OCI-LY3 (cell line): ENCODE measurements at regions not wholly inside any gene's neighbourhood (a gene's known extent, or its start where the extent isn't known, plus 50 kb on each side); places are given as distances from the start of the nearest gene placed in this dataset.

Source experiments
- H2AFZ ChIP-seq: fragments of 200-600, 300-600 bp; shearing (Covaris generic); 2 replicates; pipeline ENCODE4 v1.6.0; 2014; ENCODE audit warnings: antibody characterized with exemption, low read depth, low read length
- H3K27ac ChIP-seq: fragments of 200-600, 300-600 bp; sonication (generic); 2 replicates; pipeline ENCODE4 v1.5.1; 2014; ENCODE audit warnings: mild to moderate bottlenecking, low read length, moderate library complexity, mixed read lengths
- H3K27me3 ChIP-seq: fragments of 200-600, 300-600 bp; sonication (generic); 2 replicates; pipeline ENCODE4 v1.6.1; 2014; ENCODE audit warnings: low read depth, low read length, mixed read lengths
- H3K36me3 ChIP-seq: fragments of 200-600, 300-600 bp; sonication (generic); replicated peaks from 2 replicates; pipeline ENCODE3; 2014; ENCODE audit warnings: low read depth, low read length, mixed read lengths
- H3K4me1 ChIP-seq: fragments of 300-600, 200-600 bp; sonication (generic); 2 replicates; pipeline ENCODE4 v1.6.1; 2014; ENCODE audit warnings: low read length, mixed read lengths
- H3K4me2 ChIP-seq: fragments of 200-600, 300-600 bp; sonication (generic); 2 replicates; pipeline ENCODE4 v1.6.1; 2014; ENCODE audit warnings: low read length, mixed read lengths
- H3K4me3 ChIP-seq: fragments of 300-600, 200-600 bp; sonication (generic); 2 replicates; pipeline ENCODE4 v1.5.1; 2014; ENCODE audit warnings: antibody characterized with exemption, mild to moderate bottlenecking, low read length, moderate library complexity
- H3K79me2 ChIP-seq: fragments of 300-600, 200-600 bp; shearing (Covaris generic); 2 replicates; pipeline ENCODE4 v1.6.1; 2014; ENCODE audit warnings: mild to moderate bottlenecking, low read length, mixed read lengths
- H3K9ac ChIP-seq: fragments of 300-600, 200-600 bp; shearing (Covaris generic); 2 replicates; pipeline ENCODE4 v1.6.0; 2014; ENCODE audit warnings: mild to moderate bottlenecking, low read length, moderate library complexity
- H3K9me3 ChIP-seq: fragments of 200-600, 300-600 bp; shearing (Covaris generic); 2 replicates; pipeline ENCODE4 v1.6.1; 2014; ENCODE audit warnings: low read length, mixed read lengths; ENCODE audit not compliant: insufficient read depth
- H4K20me1 ChIP-seq: fragments of 200-600, 300-600 bp; sonication (generic); 2 replicates; pipeline ENCODE4 v1.6.1; 2016; ENCODE audit warnings: low read length, mixed read lengths; ENCODE audit not compliant: insufficient read depth
- CTCF ChIP-seq: fragments of 200-600, 300-600 bp; sonication (generic); IDR thresholded peaks from 2 replicates; pipeline ENCODE4 v1.5.1; 2014; ENCODE audit warnings: antibody characterized with exemption, low read length, low read depth
- EZH2phosphoT487 ChIP-seq: fragments of 200-600 bp; shearing (Covaris generic); IDR thresholded peaks from 2 replicates; pipeline ENCODE4 v1.6.1; 2018; ENCODE audit warnings: antibody characterized with exemption, mixed run types, low read depth

DNA sequence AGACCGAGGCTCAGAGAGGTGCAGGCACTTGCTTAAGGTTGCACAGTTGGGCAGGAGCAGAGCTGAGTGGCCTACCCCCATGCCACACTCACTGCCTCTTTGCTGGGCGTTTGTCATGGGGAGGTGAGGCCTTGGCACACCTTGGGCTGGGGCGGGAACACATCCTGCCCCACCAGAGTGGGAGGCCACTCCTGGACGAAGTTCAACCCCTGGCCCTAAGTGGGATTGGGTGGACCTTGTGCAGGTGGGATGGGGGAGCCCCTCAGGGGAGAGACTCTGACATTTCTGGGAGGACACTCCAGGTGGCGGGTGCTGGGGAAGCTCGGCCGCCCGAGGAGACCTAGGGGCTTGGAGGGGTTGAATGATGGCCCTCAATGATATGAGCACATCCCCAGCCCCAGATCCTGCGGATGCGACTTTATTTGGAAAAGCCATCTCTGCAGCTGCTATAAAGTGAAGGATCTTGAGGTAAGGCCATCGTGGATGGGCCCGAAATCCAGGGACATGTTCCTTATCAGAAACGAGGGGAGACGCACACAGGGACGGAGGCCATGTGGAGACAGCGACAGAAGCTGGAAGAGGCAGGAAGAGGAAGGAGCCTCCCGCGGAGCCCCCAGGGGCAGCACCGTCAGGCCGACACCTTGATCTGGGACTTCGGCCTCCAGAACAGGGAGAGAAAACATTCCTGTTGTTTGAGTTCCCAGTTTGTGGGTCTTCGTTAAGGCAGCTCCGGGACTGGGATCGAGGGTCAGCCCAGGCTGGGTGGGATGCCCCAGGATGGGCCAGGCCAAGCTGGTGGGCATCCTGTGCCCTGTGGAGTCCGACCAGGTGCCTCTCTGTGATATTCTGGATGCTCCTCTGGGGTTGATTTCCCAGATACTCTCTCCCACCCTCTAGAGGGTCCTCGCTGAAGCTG, 111.6 kb upstream of the LRPAP1 start:
- H4K20me1 ChIP-seq, result no peaks in the 10 kb centered on the region
- TF ChIP-seq CTCF (no peak), EZH2phosphoT487 (no peak)
- no peak overlapping the region for H2AFZ ChIP-seq
- no peak overlapping the region for H3K4me2 ChIP-seq
- H3K9ac ChIP-seq, result no peak overlapping the region
- no peak overlapping the region for H3K27ac ChIP-seq
- H3K4me3 ChIP-seq, result no peak overlapping the region
- H3K9me3 ChIP-seq, result no peaks in the 10 kb centered on the region
- H3K36me3 ChIP-seq, result no peaks in the 10 kb centered on the region
- H3K4me1 ChIP-seq, result no peaks in the 10 kb centered on the region
- H3K27me3 ChIP-seq, result peaks cover 9% of the 10 kb centered on the region
- H3K79me2 ChIP-seq, result no peaks in the 10 kb centered on the region

GRCh38 chr4:3642806-3643517, 110.7 kb upstream of the LRPAP1 start:
- no peaks in the 10 kb centered on the region for H3K9me3 ChIP-seq
- TF ChIP-seq CTCF (no peak), EZH2phosphoT487 (no peak)
- no peak overlapping the region for H2AFZ ChIP-seq
- no peak overlapping the region for H3K27ac ChIP-seq
- no peaks in the 10 kb centered on the region for H3K36me3 ChIP-seq
- no peaks in the 10 kb centered on the region for H3K79me2 ChIP-seq
- peaks cover 9% of the 10 kb centered on the region for H3K27me3 ChIP-seq
- no peaks in the 10 kb centered on the region for H3K4me1 ChIP-seq
- no peak overlapping the region for H3K4me2 ChIP-seq
- no peaks in the 10 kb centered on the region for H4K20me1 ChIP-seq
- H3K4me3 ChIP-seq, result no peak overlapping the region
- H3K9ac ChIP-seq, result no peak overlapping the region

- no peak for TF ChIP-seq EZH2phosphoT487
- TF ChIP-seq CTCF, result no peak
- no peak overlapping the region for H3K9ac ChIP-seq
- H3K27me3 ChIP-seq, result peaks cover 9% of the 10 kb centered on the region
- no peaks in the 10 kb centered on the region for H4K20me1 ChIP-seq
- no peaks in the 10 kb centered on the region for H3K4me1 ChIP-seq
- H3K27ac ChIP-seq, result no peak overlapping the region
- H2AFZ ChIP-seq, result no peak overlapping the region
- no peaks in the 10 kb centered on the region for H3K79me2 ChIP-seq
- H3K36me3 ChIP-seq, result no peaks in the 10 kb centered on the region
- H3K9me3 ChIP-seq, result no peaks in the 10 kb centered on the region
- H3K4me3 ChIP-seq, result no peak overlapping the region
- H3K4me2 ChIP-seq, result no peak overlapping the region
These were observed 109.9 kb upstream of the LRPAP1 start for GRCh38 chr4:3642056-3642630.

- no peaks in the 10 kb centered on the region for H3K9me3 ChIP-seq
- no peaks in the 10 kb centered on the region for H3K4me1 ChIP-seq
- H3K27me3 ChIP-seq, result peaks cover 9% of the 10 kb centered on the region
- TF ChIP-seq CTCF, result no peak
- no peak for TF ChIP-seq EZH2phosphoT487
- H2AFZ ChIP-seq, result no peak overlapping the region
- no peaks in the 10 kb centered on the region for H3K79me2 ChIP-seq
- no peaks in the 10 kb centered on the region for H3K36me3 ChIP-seq
- H3K4me2 ChIP-seq, result no peak overlapping the region
- no peak overlapping the region for H3K4me3 ChIP-seq
- no peak overlapping the region for H3K9ac ChIP-seq
- no peak overlapping the region for H3K27ac ChIP-seq
- H4K20me1 ChIP-seq, result no peaks in the 10 kb centered on the region
These were observed 109.3 kb upstream of the LRPAP1 start for GRCh38 chr4:3641501-3641900.
